Mucosa of rectum (tissue), 2 donors: ENCODE measurements at regions not wholly inside any gene's neighbourhood (a gene's known extent, or its start where the extent isn't known, plus 50 kb on each side); places are given as distances from the start of the nearest gene placed in this dataset.

Experiments used
- H3K27ac ChIP-seq, 2 donors: one replicate each; pipeline ENCODE4 v1.7.0; 2013; ENCODE audit warnings: inconsistent platforms in 2 of 2, low read depth in 2 of 2, low read length in 2 of 2
- H3K27me3 ChIP-seq, 2 donors: one replicate each; pipeline ENCODE4 v1.7.0; 2013; ENCODE audit warnings: low read length in 2 of 2; ENCODE audit not compliant: control insufficient read depth in 2 of 2, insufficient read depth in 2 of 2
- H3K36me3 ChIP-seq, 2 donors: one replicate each; pipeline ENCODE4 v1.7.0; 2013; ENCODE audit warnings: low read length in 2 of 2; ENCODE audit not compliant: control insufficient read depth in 2 of 2, insufficient read depth in 2 of 2
- H3K4me1 ChIP-seq, 2 donors: one replicate each; pipeline ENCODE4 v1.7.0; 2013; ENCODE audit warnings: low read length in 2 of 2, mild to moderate bottlenecking in 1 of 2; ENCODE audit not compliant: control insufficient read depth in 2 of 2, insufficient read depth in 2 of 2
- H3K4me3 ChIP-seq, 2 donors: one replicate each; pipeline ENCODE4 v1.7.0; 2013; ENCODE audit warnings: low read length in 2 of 2
- H3K9ac ChIP-seq, 2 donors: one replicate each; pipeline ENCODE4 v1.7.0; 2013; ENCODE audit warnings: low read length in 2 of 2, low read depth in 1 of 2, mild to moderate bottlenecking in 1 of 2
- H3K9me3 ChIP-seq, 2 donors: one replicate each; pipeline ENCODE4 v1.7.0; 2013; ENCODE audit warnings: low read length in 2 of 2; ENCODE audit not compliant: control insufficient read depth in 2 of 2
- donor health status: healthy.
- donor health status: Normal muscosa, but diverticular disease.

DNA sequence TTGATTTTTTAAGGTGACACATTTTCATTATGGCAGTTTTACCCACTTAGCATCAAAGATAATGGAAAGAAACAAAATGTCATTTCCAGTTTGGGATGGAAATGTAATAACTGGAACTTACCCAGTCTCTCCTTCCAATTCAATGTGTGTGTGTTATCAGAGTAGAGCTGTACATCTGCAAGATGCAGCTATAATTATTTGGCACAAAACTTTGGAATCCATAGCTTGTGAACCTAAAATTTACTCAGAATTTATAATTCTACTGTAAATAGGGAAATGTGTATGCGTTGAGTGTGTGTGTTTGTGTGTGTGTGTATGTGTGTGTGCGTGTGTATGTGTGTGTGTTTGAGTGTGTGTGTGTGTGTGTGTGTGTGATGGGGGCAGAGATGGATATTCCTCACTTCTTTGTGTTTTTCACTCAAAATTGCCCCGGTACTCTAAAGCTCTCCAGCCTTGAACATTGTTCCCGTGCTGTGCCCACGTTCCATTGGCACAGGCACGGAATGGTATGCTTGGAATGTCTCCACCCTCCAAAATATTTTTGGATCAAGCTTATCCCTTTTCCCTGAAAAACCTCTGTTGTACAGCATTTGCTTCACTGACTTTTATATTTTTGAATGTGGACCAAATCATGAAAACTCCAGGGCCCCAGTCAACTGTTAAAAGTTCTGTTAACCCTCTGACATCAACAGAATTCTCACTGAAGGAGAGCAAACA is 150.2 kb upstream of the BMP4 start:
- H3K4me1 ChIP-seq, result no peaks in the 10 kb centered on the region

GRCh38 chr14:54108481-54109471 is 152.2 kb upstream of the BMP4 start:
- H3K4me1 ChIP-seq, result no peaks in the 10 kb centered on the region
- H3K27me3 ChIP-seq, result no peaks in the 10 kb centered on the region
- H3K9me3 ChIP-seq, result no peaks in the 10 kb centered on the region
- H3K27ac ChIP-seq, result no peak overlapping the region
- H3K9ac ChIP-seq, result no peak overlapping the region
- no peak overlapping the region for H3K4me3 ChIP-seq
- H3K36me3 ChIP-seq, result no peaks in the 10 kb centered on the region

More for the DNA sequence above, 150.2 kb upstream of the BMP4 start:
- Histone ChIP-seq H3K9ac (no peak overlapping the region), H3K27ac (no peak overlapping the region), H3K36me3 (no peaks in the 10 kb centered on the region), H3K4me3 (no peak overlapping the region), H3K9me3 (no peaks in the 10 kb centered on the region), H3K27me3 (no peaks in the 10 kb centered on the region)

DNA sequence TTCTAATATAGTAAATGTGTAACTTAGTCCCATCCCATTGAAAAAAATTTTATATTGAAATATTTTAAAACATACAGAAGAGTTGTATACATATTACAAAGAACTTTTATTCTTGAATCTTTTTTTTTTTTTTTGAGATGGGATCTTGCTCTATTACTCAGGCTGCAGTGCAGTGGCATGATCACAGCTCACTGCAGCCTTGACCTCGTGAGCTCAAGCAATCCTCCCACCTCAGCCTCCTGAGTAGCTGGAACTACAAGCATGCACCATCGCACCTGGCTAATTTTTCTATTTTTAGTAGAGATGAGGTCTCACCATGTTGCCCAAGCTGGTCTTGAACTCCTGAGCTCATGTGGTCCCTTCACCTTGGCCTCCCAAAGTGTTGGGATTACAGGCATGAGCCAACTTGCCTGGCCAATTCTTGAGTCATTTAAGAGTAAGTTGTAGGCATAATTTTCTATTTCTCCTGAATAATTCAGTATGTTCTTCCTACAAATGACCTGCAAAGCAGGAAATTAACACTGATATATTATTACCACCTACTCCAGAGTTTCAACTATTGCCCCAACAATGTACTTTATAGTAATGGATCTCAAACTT is 153.0 kb upstream of the BMP4 start:
- Histone ChIP-seq H3K4me3 (no peak overlapping the region), H3K9ac (no peak overlapping the region), H3K9me3 (no peaks in the 10 kb centered on the region), H3K36me3 (no peaks in the 10 kb centered on the region), H3K27me3 (no peaks in the 10 kb centered on the region), H3K4me1 (no peaks in the 10 kb centered on the region), H3K27ac (no peak overlapping the region)

- H3K9ac ChIP-seq, result no peak overlapping the region
- H3K27ac ChIP-seq, result no peak overlapping the region
- H3K27me3 ChIP-seq, result no peaks in the 10 kb centered on the region
- H3K4me1 ChIP-seq, result no peaks in the 10 kb centered on the region
- no peak overlapping the region for H3K4me3 ChIP-seq
- no peaks in the 10 kb centered on the region for H3K9me3 ChIP-seq
- H3K36me3 ChIP-seq, result no peaks in the 10 kb centered on the region
Measured at GRCh38 chr14:54114941-54115340, 158.3 kb upstream of the BMP4 start.

DNA sequence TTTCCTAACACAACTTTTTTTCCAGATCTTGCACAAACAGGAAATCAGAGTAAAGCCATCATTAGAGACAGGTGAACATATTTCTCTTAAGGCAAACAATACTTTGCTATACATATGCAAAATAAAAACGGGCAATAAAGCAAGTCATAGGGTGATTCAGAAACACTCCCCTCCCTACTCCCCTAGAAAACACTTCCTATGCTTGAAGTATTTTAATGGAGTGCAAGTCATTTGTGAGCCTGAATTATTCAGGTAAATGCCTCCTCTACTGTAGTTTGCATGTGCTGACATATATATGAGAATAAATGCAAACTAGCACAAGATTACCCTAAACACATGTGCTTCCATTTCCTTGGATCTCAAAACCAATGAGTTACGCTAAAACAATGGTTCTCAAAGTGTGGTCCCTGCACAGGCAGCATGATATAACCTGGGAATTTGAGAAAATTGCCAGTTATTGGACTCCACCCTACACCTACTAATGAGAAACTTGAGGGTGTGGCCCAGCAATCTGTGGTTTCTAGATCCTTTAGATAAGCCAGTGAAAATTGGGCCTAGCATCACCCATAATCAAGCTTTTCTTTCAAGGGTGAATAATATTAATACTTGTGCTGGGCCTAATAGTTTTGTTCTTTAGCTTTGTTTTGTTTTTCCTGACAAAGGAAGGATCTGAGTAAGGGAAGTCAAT is 159.7 kb upstream of the BMP4 start:
- H3K27ac ChIP-seq, result no peak overlapping the region
- H3K4me3 ChIP-seq, result no peak overlapping the region
- no peaks in the 10 kb centered on the region for H3K36me3 ChIP-seq
- no peak overlapping the region for H3K9ac ChIP-seq
- no peaks in the 10 kb centered on the region for H3K4me1 ChIP-seq
- no peaks in the 10 kb centered on the region for H3K27me3 ChIP-seq
- no peaks in the 10 kb centered on the region for H3K9me3 ChIP-seq

DNA sequence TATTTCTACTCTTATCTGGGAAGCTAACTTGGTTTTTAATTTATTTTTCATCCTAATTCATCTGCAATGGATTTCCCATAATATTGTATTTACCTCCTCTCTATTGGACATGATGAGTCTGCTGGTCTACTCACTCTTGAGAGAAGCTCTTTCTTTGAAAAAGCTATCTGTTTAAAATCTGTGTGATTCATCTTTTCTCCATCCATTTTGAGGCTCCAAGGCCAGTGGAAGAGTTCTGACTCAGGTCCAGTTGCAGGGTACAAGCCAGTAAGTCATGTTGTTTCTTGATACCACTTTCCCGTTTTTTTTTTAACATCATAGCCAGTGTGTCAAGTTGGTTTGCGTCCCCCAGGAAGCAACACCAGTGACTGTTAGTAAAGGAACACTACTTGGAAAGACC is 160.3 kb upstream of the BMP4 start:
- H3K9ac ChIP-seq, result no peak overlapping the region
- no peaks in the 10 kb centered on the region for H3K9me3 ChIP-seq
- no peak overlapping the region for H3K27ac ChIP-seq
- no peaks in the 10 kb centered on the region for H3K4me1 ChIP-seq
- no peaks in the 10 kb centered on the region for H3K36me3 ChIP-seq
- no peaks in the 10 kb centered on the region for H3K27me3 ChIP-seq
- H3K4me3 ChIP-seq, result no peak overlapping the region

- Histone ChIP-seq H3K9ac (no peak overlapping the region), H3K27ac (no peak overlapping the region), H3K4me1 (no peaks in the 10 kb centered on the region), H3K4me3 (no peak overlapping the region), H3K36me3 (no peaks in the 10 kb centered on the region), H3K9me3 (no peaks in the 10 kb centered on the region), H3K27me3 (no peaks in the 10 kb centered on the region)
Measured at GRCh38 chr14:54117396-54117795, 160.8 kb upstream of the BMP4 start.

DNA sequence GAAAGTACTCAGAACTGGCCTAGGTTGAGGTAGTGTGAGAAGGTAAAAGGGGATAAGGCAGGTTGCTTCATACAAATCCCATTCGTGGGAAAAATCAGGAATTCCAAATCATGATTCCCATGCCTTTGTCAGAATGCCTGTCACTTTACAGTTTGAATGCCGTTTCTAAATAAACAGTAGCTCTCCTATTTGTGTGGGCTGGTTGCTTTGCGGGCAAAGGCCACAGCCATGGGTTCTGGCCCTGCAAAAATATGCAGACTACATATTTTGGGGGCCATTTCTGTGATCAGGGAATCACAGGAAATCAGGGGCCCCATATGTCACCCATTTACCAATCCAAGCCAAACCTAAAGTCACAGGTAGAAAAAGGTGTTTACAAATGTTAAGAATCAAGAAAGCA is 161.3 kb upstream of the BMP4 start:
- no peak overlapping the region for H3K9ac ChIP-seq
- H3K36me3 ChIP-seq, result no peaks in the 10 kb centered on the region
- no peaks in the 10 kb centered on the region for H3K27me3 ChIP-seq
- H3K4me3 ChIP-seq, result no peak overlapping the region
- H3K9me3 ChIP-seq, result no peaks in the 10 kb centered on the region
- H3K27ac ChIP-seq, result no peak overlapping the region
- H3K4me1 ChIP-seq, result no peaks in the 10 kb centered on the region

DNA sequence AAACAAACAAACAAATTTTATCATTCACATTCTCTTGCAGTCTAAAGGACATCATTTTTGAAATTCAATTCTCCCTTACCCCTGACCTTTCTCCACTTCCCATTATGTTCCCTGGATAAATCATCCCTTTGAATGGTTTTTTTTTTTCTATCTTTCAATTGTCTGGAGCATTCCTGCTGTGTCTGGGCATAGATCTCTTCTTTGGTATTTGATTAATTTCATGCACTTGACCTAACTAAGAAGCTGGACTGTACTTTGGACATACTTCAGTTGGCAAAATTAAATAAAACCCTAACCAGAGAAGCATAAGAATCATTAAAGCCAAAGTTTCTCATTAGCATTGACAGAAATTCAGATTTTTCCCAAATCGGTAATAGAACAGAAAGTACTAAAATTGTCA is 163.6 kb upstream of the BMP4 start:
- H3K4me3 ChIP-seq, result no peak overlapping the region
- H3K27me3 ChIP-seq, result no peaks in the 10 kb centered on the region
- H3K4me1 ChIP-seq, result no peaks in the 10 kb centered on the region
- H3K9ac ChIP-seq, result no peak overlapping the region
- H3K27ac ChIP-seq, result no peak overlapping the region
- no peaks in the 10 kb centered on the region for H3K9me3 ChIP-seq
- H3K36me3 ChIP-seq, result no peaks in the 10 kb centered on the region
